HCT116 (cell line): ENCODE measurements at regions not wholly inside any gene's neighbourhood (a gene's known extent, or its start where the extent isn't known, plus 50 kb on each side); places are given as distances from the start of the nearest gene placed in this dataset.

Experiments used
- ATAC-seq: fragments of 200-7000 bp; cut with Tn5 transposase; 2 replicates; pipeline ENCODE4 v1.9.1; 2020; ENCODE audit warnings: mild to moderate bottlenecking, moderate library complexity
- BruUV-seq: library from RNA; stranded (reverse); fragments of 400-500 nt; replicated peaks from 2 replicates; lab custom pipeline; 2021; lab: Mats Ljungman, UMichigan
- CTCF ChIA-PET: fragments of 300-600 bp; sonication (Branson Sonifier 250); formaldehyde crosslinking; loops from one replicate; lab custom pipeline; 2021; ENCODE audit warnings: antibody characterized with exemption; lab: Charles Lee
- POLR2A ChIA-PET: fragments of 300-600, 350-600 bp; sonication (Branson Sonifier 250); formaldehyde crosslinking; loops from one replicate; lab custom pipeline; 2021; ENCODE audit warnings: antibody characterized with exemption; lab: Charles Lee
- RAD21 ChIA-PET, 2 experiments: fragments of 300-600 bp; sonication (Branson Sonifier 250); formaldehyde crosslinking; loops; one replicate each; lab custom pipeline; 2023; ENCODE audit warnings: low total read pairs in 2 of 2; ENCODE audit not compliant: uncharacterized antibody in 2 of 2, unreplicated experiment in 2 of 2, low non-redundant PET in 1 of 2; lab: Charles Lee
- DNase-seq: peaks from one replicate; pipeline ENCODE4 v3.0.0-alpha.2; 2010; ENCODE audit warnings: low read depth, low spot score
- H2AFZ ChIP-seq: fragments of 200-600 bp; shearing (Covaris generic), sonication (generic); 2 replicates; pipeline ENCODE4 v1.6.1; 2017; ENCODE audit warnings: low read depth, mixed run types, mixed read lengths, antibody characterized with exemption, low read length; ENCODE audit not compliant: poor library complexity, severe bottlenecking
- H3K27ac ChIP-seq: 2 replicates; pipeline ENCODE4 v1.5.1; 2012; ENCODE audit warnings: low read depth, low read length
- H3K27me3 ChIP-seq: fragments of 200-600 bp; sonication (generic); 2 replicates; pipeline ENCODE4 v1.6.1; 2016; ENCODE audit warnings: mixed run types, low read length, mixed read lengths; ENCODE audit not compliant: insufficient read depth
- H3K36me3 ChIP-seq, 2 experiments: fragments of 200-500 bp in 1 of 2; fragments of 200-600 bp in 1 of 2; sonication (Bioruptor generic) in 1 of 2; sonication (generic) in 1 of 2; 2 replicates each; pipeline versions ENCODE4 v1.5.1 to v1.6.1; 2014 to 2016; ENCODE audit warnings: low read length in 2 of 2, inconsistent platforms in 1 of 2, mixed read lengths in 1 of 2, mixed run types in 1 of 2; ENCODE audit not compliant: insufficient read depth in 2 of 2, control insufficient read depth in 1 of 2
- H3K4me1 ChIP-seq, 2 experiments: fragments of 200-600 bp in 1 of 2; sonication (generic) in 1 of 2; 2 replicates each; pipeline versions ENCODE4 v1.5.1 to v1.6.1; 2012 to 2017; ENCODE audit warnings: low read length in 2 of 2, inconsistent platforms in 1 of 2, mild to moderate bottlenecking in 1 of 2, mixed read lengths in 1 of 2, mixed run types in 1 of 2, moderate library complexity in 1 of 2; ENCODE audit not compliant: insufficient read depth in 2 of 2, control insufficient read depth in 1 of 2
- H3K4me2 ChIP-seq: fragments of 200-600 bp; sonication (generic); 2 replicates; pipeline ENCODE4 v1.6.1; 2017; ENCODE audit warnings: mixed run types, low read length, mixed read lengths
- H3K4me3 ChIP-seq, 2 experiments: fragments of 200-600 bp in 1 of 2; sonication (generic) in 1 of 2; replicated peaks in 1 of 2; 2 replicates each; pipeline ENCODE4 v1.5.1; 2011 to 2016; ENCODE audit warnings: low read length in 2 of 2, control low read depth in 1 of 2, low read depth in 1 of 2, mild to moderate bottlenecking in 1 of 2, mixed read lengths in 1 of 2, mixed run types in 1 of 2
- H3K79me2 ChIP-seq: fragments of 200-600 bp; sonication (generic); 2 replicates; pipeline ENCODE4 v1.6.1; 2017; ENCODE audit warnings: mild to moderate bottlenecking, mixed run types, low read length, moderate library complexity, mixed read lengths; ENCODE audit not compliant: insufficient read depth
- H3K9ac ChIP-seq: fragments of 200-600 bp; sonication (generic); 2 replicates; pipeline ENCODE4 v1.6.1; 2016; ENCODE audit warnings: low read length, mixed read lengths
- H3K9me2 ChIP-seq: fragments of 200-600 bp; sonication (generic), shearing (Covaris generic); 2 replicates; pipeline ENCODE4 v1.6.1; 2017; ENCODE audit warnings: mixed run types, mild to moderate bottlenecking, moderate library complexity; ENCODE audit not compliant: insufficient read depth
- H3K9me3 ChIP-seq, 2 experiments: fragments of 200-500 bp in 1 of 2; fragments of 200-600 bp in 1 of 2; sonication (Bioruptor generic) in 1 of 2; sonication (generic) in 1 of 2; 2 replicates each; pipeline ENCODE4 v1.6.1; 2014 to 2017; ENCODE audit warnings: low read length in 2 of 2, mixed read lengths in 2 of 2, inconsistent platforms in 1 of 2, low read depth in 1 of 2, mild to moderate bottlenecking in 1 of 2, mixed run types in 1 of 2, moderate library complexity in 1 of 2; ENCODE audit not compliant: control insufficient read depth in 1 of 2, insufficient read depth in 1 of 2
- H4K20me1 ChIP-seq: fragments of 200-600 bp; sonication (generic), shearing (Covaris generic); 2 replicates; pipeline ENCODE4 v1.6.1; 2017; ENCODE audit warnings: mixed run types, mild to moderate bottlenecking, moderate library complexity; ENCODE audit not compliant: insufficient read depth
- CBX3 ChIP-seq: IDR thresholded peaks from 2 replicates; pipeline ENCODE4 v1.6.1; 2012; ENCODE audit warnings: low read depth
- EGR1 ChIP-seq: IDR thresholded peaks from 2 replicates; pipeline ENCODE4 v1.6.1; 2012; ENCODE audit warnings: low read depth
- ELF1 ChIP-seq: IDR thresholded peaks from 2 replicates; pipeline ENCODE4 v1.6.1; 2012; ENCODE audit warnings: low read depth, borderline replicate concordance
- EZH2phosphoT487 ChIP-seq: fragments of 200-600 bp; IDR thresholded peaks from 2 replicates; pipeline ENCODE4 v1.6.1; 2018; ENCODE audit warnings: antibody characterized with exemption, borderline replicate concordance
- FOSL1 ChIP-seq: IDR thresholded peaks from 2 replicates; pipeline ENCODE4 v1.6.1; 2012; ENCODE audit warnings: low read depth
- JUND ChIP-seq: IDR thresholded peaks from 2 replicates; pipeline ENCODE4 v1.6.1; 2012
- POLR2A ChIP-seq: IDR thresholded peaks from 2 replicates; pipeline ENCODE4 v1.7.0; 2011; ENCODE audit warnings: borderline replicate concordance; ENCODE audit not compliant: insufficient read depth, insufficient read length; ENCODE audit errors: extremely low read depth
- SIN3A ChIP-seq: IDR thresholded peaks from 2 replicates; pipeline ENCODE4 v1.6.1; 2012; ENCODE audit warnings: low read depth
- SP1 ChIP-seq: IDR thresholded peaks from 2 replicates; pipeline ENCODE4 v1.6.1; 2012; ENCODE audit warnings: low read depth
- SRF ChIP-seq: IDR thresholded peaks from 2 replicates; pipeline ENCODE4 v1.6.1; 2012; ENCODE audit warnings: low read depth
- YY1 ChIP-seq: IDR thresholded peaks from 2 replicates; pipeline ENCODE4 v1.6.1; 2011; ENCODE audit warnings: low read length, low read depth, moderate library complexity, mild to moderate bottlenecking; ENCODE audit not compliant: insufficient replicate concordance; ENCODE audit errors: extremely low read depth
- ZFX ChIP-seq: fragments of 450-650 bp; IDR thresholded peaks from 2 replicates; pipeline ENCODE4 v1.6.1; 2017
- intact Hi-C: fragments of 100-400 bp; cut with micrococcal nuclease; formaldehyde crosslinking; loops from 2 replicates; pipeline ENCODE4 v1.10.0; 2022
- TF ChIP-seq, protein P1 (sequence below): IDR thresholded peaks from 2 replicates; pipeline ENCODE4 v1.6.1; 2011; ENCODE audit warnings: mild to moderate bottlenecking, low read length, moderate library complexity; ENCODE audit not compliant: insufficient replicate concordance; ENCODE audit errors: extremely low read depth
- TF ChIP-seq, protein P2 (sequence below), 3 experiments: fragments of 200-600 bp in 1 of 3; sonication (generic) in 1 of 3; IDR thresholded peaks in 2 of 3; conservative IDR thresholded peaks in 1 of 3; 2 replicates each; pipeline ENCODE4 v1.5.1; 2012 to 2017; ENCODE audit warnings: low read depth in 2 of 3, low read length in 2 of 3, antibody characterized with exemption in 1 of 3, borderline replicate concordance in 1 of 3, control low read depth in 1 of 3, mild to moderate bottlenecking in 1 of 3, mixed read lengths in 1 of 3, mixed run types in 1 of 3, moderate library complexity in 1 of 3; ENCODE audit not compliant: insufficient read depth in 1 of 3
- TF ChIP-seq, protein P3 (sequence below): IDR thresholded peaks from 2 replicates; pipeline ENCODE4 v1.6.1; 2012
- TF ChIP-seq, protein P4 (sequence below): IDR thresholded peaks from 2 replicates; pipeline ENCODE4 v1.6.1; 2012

DNA sequence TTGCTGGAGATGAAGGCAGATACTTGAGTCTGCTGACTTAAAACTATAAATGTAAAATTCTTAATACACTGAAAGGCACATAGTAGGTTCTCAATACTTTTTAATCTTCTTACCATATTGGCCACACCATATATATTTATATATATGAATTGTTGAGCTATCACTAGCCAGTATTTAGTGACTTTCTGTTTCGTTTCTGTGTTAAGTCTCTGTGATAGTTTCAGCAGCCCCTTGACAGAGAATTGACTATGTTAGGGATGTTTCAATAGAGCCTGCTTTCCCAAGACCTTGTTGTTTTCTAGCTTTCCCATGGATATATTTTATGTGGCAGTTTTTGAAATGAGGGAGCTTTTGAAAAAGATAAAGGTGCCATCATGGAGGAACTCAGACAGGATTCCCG is 206.5 kb upstream of the GOT2 start:
- ChIA-PET RAD21 (no interaction called here), POLR2A (no interaction called here), CTCF (no interaction called here)
- Histone ChIP-seq H3K27ac (no peak overlapping the region), H3K27me3 (no peaks in the 10 kb centered on the region), H3K9me3 (no peaks in the 10 kb centered on the region), H3K4me3 (no peak overlapping the region)
- no peak for DNase-seq
- no TSS peak for BruUV-seq
- TF ChIP-seq SRF (no peak), CBX3 (no peak), ZFX (no peak), ELF1 (no peak), JUND (no peak), EZH2phosphoT487 (no peak), SIN3A (no peak), YY1 (no peak), SP1 (no peak), POLR2A (no peak), EGR1 (no peak), FOSL1 (no peak)
- TF ChIP-seq, protein P1, sequence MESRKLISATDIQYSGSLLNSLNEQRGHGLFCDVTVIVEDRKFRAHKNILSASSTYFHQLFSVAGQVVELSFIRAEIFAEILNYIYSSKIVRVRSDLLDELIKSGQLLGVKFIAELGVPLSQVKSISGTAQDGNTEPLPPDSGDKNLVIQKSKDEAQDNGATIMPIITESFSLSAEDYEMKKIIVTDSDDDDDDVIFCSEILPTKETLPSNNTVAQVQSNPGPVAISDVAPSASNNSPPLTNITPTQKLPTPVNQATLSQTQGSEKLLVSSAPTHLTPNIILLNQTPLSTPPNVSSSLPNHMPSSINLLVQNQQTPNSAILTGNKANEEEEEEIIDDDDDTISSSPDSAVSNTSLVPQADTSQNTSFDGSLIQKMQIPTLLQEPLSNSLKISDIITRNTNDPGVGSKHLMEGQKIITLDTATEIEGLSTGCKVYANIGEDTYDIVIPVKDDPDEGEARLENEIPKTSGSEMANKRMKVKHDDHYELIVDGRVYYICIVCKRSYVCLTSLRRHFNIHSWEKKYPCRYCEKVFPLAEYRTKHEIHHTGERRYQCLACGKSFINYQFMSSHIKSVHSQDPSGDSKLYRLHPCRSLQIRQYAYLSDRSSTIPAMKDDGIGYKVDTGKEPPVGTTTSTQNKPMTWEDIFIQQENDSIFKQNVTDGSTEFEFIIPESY, result no peak
- TF ChIP-seq, protein P2, sequence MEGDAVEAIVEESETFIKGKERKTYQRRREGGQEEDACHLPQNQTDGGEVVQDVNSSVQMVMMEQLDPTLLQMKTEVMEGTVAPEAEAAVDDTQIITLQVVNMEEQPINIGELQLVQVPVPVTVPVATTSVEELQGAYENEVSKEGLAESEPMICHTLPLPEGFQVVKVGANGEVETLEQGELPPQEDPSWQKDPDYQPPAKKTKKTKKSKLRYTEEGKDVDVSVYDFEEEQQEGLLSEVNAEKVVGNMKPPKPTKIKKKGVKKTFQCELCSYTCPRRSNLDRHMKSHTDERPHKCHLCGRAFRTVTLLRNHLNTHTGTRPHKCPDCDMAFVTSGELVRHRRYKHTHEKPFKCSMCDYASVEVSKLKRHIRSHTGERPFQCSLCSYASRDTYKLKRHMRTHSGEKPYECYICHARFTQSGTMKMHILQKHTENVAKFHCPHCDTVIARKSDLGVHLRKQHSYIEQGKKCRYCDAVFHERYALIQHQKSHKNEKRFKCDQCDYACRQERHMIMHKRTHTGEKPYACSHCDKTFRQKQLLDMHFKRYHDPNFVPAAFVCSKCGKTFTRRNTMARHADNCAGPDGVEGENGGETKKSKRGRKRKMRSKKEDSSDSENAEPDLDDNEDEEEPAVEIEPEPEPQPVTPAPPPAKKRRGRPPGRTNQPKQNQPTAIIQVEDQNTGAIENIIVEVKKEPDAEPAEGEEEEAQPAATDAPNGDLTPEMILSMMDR (IDR thresholded peaks at IDR 0.05 in 2 of 3, conservative IDR thresholded peaks at IDR 0.05 in 1 of 3; ENCODE audit: borderline replicate concordance in 1 of 3, insufficient read depth in 1 of 3, low read depth in 2 of 3, low read length in 2 of 3), result no peak
- TF ChIP-seq, protein P3, sequence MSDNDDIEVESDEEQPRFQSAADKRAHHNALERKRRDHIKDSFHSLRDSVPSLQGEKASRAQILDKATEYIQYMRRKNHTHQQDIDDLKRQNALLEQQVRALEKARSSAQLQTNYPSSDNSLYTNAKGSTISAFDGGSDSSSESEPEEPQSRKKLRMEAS, result no peak
- TF ChIP-seq, protein P4, sequence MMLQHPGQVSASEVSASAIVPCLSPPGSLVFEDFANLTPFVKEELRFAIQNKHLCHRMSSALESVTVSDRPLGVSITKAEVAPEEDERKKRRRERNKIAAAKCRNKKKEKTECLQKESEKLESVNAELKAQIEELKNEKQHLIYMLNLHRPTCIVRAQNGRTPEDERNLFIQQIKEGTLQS, result no peak
- TF ChIP-seq, all 23 proteins: peak for 0
- Histone ChIP-seq H3K36me3 (no peaks in the 10 kb centered on the region), H3K9me2 (no peaks in the 10 kb centered on the region), H3K9ac (no peak overlapping the region), H2AFZ (no peak overlapping the region), H3K4me1 (no peaks in the 10 kb centered on the region), H3K4me2 (no peak overlapping the region), H3K79me2 (no peaks in the 10 kb centered on the region), H4K20me1 (no peaks in the 10 kb centered on the region)
- intact Hi-C loops, result no loop called here
- no peak for ATAC-seq
